Pancreas (tissue), 10 donors: ENCODE measurements at regions not wholly inside any gene's neighbourhood (a gene's known extent, or its start where the extent isn't known, plus 50 kb on each side); places are given as distances from the start of the nearest gene placed in this dataset.
A peak's percentile ranks its signal among the peaks of the same experiment; 100 is the strongest.

ENCODE experiments used
- ATAC-seq, 4 donors: fragments of 200-7000 bp; cut with Tn5 transposase; one replicate each; pipeline versions ENCODE4 v1.8.0 to v1.9.1; 2020; ENCODE audit warnings: mild to moderate bottlenecking in 4 of 4, moderate library complexity in 4 of 4
- DNase-seq, 6 donors: peaks; one replicate each; pipeline ENCODE4 v3.0.0-alpha.2; 2020
- FAIRE-seq: peaks from 2 replicates; lab custom pipeline; 2012; peaks lifted over from hg19 to GRCh38; lab: Jason Lieb, UNC
- H3K27ac ChIP-seq, 4 donors: fragments of 200-600 bp; sonication (generic); 1 replicate in 3 of 4; 2 replicates in 1 of 4; pipeline versions ENCODE4 v1.5.0 to v1.8.0; 2020
- H3K27me3 ChIP-seq, 4 donors: fragments of 200-600 bp; one replicate each; pipeline ENCODE4 v1.8.0; 2021
- H3K36me3 ChIP-seq, 3 donors: fragments of 200-600 bp; sonication (generic) in 1 of 3; one replicate each; pipeline versions ENCODE4 v1.5.0 to v1.8.0; 2020 to 2021
- H3K4me1 ChIP-seq, 3 donors: fragments of 200-600 bp; one replicate each; pipeline ENCODE4 v1.8.0; 2021
- H3K4me3 ChIP-seq, 4 donors: fragments of 200-600 bp; sonication (generic) in 2 of 4; one replicate each; pipeline versions ENCODE4 v1.5.0 to v1.8.0; 2020 to 2021
- H3K9me3 ChIP-seq, 4 donors: fragments of 200-600 bp; one replicate each; pipeline ENCODE4 v1.8.0; 2021
- WGBS, 2 donors: extraction: QIAGEN DNeasy Blood & Tissue Kit; methylation state at CpG; one replicate each; pipeline ENCODE4 v1.1.7; 2013; 5-methylcytosine and 5-hydroxymethylcytosine counted together
- intact Hi-C, 3 donors: fragments of 100-400 bp; cut with DNase I; formaldehyde crosslinking; loops; one replicate each; pipeline versions ENCODE4 v1.11.1 to v1.14.2; 2022
- TF ChIP-seq, protein P1 (sequence below), 4 donors: fragments of 200-600 bp; sonication (generic) in 3 of 4; IDR thresholded peaks; one replicate each; pipeline versions ENCODE4 v1.5.0 to v1.8.0; 2021; ENCODE audit warnings: antibody characterized with exemption in 4 of 4
- donor health status: healthy with polysubstance abuse.
- donor health status: DM: no; HTN: no; CAD: no; lungs with moderate emphysema.
- donor health status: DM: no; HTN: no; CAD: no.
- donor health status: control.
- donor health status: control.
- donor health status: Bipolar disorder and iron deficiency.
- donor health status: DM: yes; HTN: yes; CAD: no.
- donor health status: DM: no; HTN: no; CAD: no.
- donor health status: DM: no; HTN: no; CAD: no.
- donor health status: DM: yes; HTN: yes; CAD: no.

DNA sequence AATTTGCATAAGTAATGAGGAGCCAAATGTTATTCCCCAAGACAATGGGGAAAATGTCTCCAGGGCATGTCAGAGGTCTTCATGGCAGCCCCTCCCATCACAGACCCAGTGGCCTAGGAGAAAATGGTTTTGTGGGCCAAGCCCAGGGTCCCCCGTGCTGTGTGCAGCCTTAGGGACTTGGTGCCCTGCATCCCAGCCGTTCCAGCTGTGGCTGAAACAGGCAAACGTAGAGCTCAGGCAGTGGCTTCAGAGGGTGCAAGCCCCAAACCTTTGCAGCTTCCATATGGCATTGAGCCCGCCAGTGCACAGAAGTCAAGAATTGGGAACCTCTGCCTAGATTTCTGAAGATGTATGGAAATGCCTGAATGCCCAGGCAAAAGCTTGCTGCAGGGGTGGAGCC lies 79.9 kb downstream of the FAM181B start:
- TF ChIP-seq, protein P1, sequence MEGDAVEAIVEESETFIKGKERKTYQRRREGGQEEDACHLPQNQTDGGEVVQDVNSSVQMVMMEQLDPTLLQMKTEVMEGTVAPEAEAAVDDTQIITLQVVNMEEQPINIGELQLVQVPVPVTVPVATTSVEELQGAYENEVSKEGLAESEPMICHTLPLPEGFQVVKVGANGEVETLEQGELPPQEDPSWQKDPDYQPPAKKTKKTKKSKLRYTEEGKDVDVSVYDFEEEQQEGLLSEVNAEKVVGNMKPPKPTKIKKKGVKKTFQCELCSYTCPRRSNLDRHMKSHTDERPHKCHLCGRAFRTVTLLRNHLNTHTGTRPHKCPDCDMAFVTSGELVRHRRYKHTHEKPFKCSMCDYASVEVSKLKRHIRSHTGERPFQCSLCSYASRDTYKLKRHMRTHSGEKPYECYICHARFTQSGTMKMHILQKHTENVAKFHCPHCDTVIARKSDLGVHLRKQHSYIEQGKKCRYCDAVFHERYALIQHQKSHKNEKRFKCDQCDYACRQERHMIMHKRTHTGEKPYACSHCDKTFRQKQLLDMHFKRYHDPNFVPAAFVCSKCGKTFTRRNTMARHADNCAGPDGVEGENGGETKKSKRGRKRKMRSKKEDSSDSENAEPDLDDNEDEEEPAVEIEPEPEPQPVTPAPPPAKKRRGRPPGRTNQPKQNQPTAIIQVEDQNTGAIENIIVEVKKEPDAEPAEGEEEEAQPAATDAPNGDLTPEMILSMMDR (IDR thresholded peaks at IDR 0.05), result no peak
- no peak overlapping the region for H3K27ac ChIP-seq
- intact Hi-C loops, result no loop called here
- no peaks in the 10 kb centered on the region for H3K27me3 ChIP-seq
- no peaks in the 10 kb centered on the region for H3K4me1 ChIP-seq
- no peaks in the 10 kb centered on the region for H3K9me3 ChIP-seq
- no peaks in the 10 kb centered on the region for H3K36me3 ChIP-seq
- no peak overlapping the region for H3K4me3 ChIP-seq
- ATAC-seq, result no peak
- no peak for DNase-seq
- FAIRE-seq, result no peak
- WGBS, 2 donors, result 66 to 77% methylated on average over 4 of the region's 4 CpGs

DNA sequence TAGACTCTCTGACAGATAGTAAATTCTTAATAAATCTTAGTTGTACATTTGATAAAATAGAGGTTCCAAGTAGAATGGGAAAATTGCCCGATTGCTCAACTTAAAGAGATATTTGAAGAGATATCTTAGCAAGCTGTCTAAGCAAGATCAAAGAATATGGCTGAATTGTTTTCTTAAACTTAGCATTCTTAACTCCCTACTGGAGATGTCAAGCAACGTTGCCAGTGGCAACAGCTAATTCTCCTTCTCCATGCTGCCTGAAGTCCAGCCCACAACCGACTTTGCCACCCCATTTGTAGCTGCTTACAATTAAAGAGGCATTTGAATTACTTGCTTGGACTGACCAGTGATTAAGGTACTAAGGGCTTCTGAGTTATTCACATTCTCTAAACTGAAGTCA lies 94.4 kb downstream of the FAM181B start:
- WGBS, 2 donors, result 43 to 55% methylated on average over 3 of the region's 3 CpGs
- ATAC-seq (no peak), DNase-seq (no peak), FAIRE-seq (no peak)
- Histone ChIP-seq H3K27ac (no peak overlapping the region), H3K4me3 (no peak overlapping the region), H3K27me3 (no peaks in the 10 kb centered on the region), H3K4me1 (no peaks in the 10 kb centered on the region), H3K9me3 (no peaks in the 10 kb centered on the region), H3K36me3 (no peaks in the 10 kb centered on the region)
- intact Hi-C loops, result no loop called here
- TF ChIP-seq, protein P1 (IDR thresholded peaks at IDR 0.05), result no peak

DNA sequence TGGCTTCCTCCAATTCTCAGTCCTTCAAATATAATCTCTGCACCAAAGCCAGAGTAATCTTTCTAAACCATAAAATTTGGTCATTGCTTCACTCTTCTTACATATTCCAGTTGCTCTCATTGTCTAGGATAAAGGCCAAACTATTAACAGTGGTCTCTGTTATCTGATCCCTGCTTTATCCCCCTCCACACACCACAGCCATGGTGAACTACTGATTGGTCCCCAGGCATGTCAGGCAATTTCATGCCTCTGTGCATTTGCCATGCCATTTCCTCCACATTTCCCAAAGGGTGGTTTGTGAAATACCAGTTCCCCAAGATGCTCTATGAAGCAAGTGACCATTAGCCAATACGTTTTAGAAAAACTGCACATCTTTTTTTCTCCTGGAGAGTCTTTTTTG lies 97.0 kb downstream of the FAM181B start:
- WGBS, 2 donors, result 37 to 67% methylated on average over 1 of the region's 1 CpG
- TF ChIP-seq, protein P1 (IDR thresholded peaks at IDR 0.05), result no peak
- Histone ChIP-seq H3K36me3 (no peaks in the 10 kb centered on the region), H3K4me3 (no peak overlapping the region), H3K27ac (no peak overlapping the region), H3K9me3 (no peaks in the 10 kb centered on the region), H3K4me1 (no peaks in the 10 kb centered on the region), H3K27me3 (no peaks in the 10 kb centered on the region)
- ATAC-seq (peak in 1 of 4 donors; percentile 22), FAIRE-seq (no peak), DNase-seq (no peak)
- intact Hi-C loops, result no loop called here

DNA sequence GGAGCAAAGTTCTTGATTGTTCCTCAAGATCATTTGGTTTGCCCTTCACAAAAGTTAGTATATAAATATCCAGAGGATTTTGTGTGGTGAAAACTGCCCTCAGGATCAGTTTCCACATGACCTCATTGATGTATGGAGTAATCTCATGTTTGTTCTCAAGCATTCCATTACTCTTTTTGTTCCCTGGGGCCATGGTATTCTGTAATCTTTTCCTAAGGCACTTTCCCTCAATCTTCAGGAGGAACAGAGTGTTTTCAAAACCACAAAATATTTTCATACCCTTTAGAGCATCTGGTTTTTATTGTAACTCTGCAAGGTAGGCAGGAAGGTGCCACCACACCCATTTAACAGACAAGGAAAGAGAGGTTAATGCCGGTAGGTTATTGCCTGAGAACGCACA lies 99.6 kb downstream of the FAM181B start:
- no peak for FAIRE-seq
- H3K4me3 ChIP-seq, result no peak overlapping the region
- H3K27ac ChIP-seq, result no peak overlapping the region
- 90 to 96% methylated on average over 2 of the region's 2 CpGs for WGBS, 2 donors
- no peak for ATAC-seq
- no peak for DNase-seq
- TF ChIP-seq, protein P1 (IDR thresholded peaks at IDR 0.05), result no peak
- H3K27me3 ChIP-seq, result no peaks in the 10 kb centered on the region
- intact Hi-C loops, result no loop called here
- no peaks in the 10 kb centered on the region for H3K36me3 ChIP-seq
- no peaks in the 10 kb centered on the region for H3K9me3 ChIP-seq
- H3K4me1 ChIP-seq, result no peaks in the 10 kb centered on the region

DNA sequence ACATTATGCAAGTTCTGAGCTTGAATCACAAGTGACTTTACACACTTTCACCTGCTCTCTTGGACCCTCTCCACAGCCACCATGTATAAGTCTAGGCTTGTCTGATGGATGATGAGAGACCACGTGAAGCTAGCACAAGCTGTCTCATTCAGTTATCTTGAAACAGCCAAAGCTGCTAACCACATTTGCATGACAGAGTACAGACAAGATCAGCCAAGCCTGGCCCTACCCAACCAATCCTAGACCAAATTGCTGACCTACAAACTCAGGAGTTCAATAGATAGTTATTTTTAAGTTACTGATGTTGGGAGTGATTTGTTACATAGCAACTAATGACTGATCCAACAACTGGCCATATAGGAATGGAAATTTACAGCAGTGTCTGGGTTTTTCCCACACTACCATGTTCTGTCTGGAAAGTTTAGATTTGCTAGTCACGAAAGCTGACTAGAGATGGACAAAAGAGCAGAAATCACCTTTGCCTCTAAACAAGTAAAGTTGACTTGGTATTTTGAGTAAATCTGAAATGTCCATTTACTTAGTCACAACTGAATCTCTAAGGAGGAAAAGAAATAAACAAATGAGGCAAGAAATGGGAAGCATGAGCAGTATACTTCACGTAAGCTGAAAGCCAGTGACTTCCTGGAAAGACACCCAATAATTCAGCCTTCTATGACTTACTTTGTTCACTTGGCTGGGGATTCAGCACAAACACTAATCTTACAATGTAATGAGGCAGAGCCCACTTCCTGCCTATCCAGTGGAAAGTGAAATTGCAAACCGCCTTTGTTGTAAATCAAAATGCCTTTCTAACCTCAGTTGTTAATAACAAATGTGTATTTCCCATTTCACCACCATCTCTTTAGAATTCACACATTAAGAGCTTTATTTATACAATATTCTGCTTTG lies 101.7 kb downstream of the FAM181B start:
- FAIRE-seq (no peak), ATAC-seq (no peak), DNase-seq (no peak)
- intact Hi-C loops, result no loop called here
- TF ChIP-seq, protein P1 (IDR thresholded peaks at IDR 0.05), result no peak
- Histone ChIP-seq H3K27ac (no peak overlapping the region), H3K4me1 (no peaks in the 10 kb centered on the region), H3K36me3 (no peaks in the 10 kb centered on the region), H3K27me3 (no peaks in the 10 kb centered on the region), H3K4me3 (no peak overlapping the region), H3K9me3 (no peaks in the 10 kb centered on the region)
- WGBS, 2 donors, result 73 to 78% methylated on average over 4 of the region's 4 CpGs
